Choroid plexus epithelial cell (primary cell): ENCODE measurements at regions not wholly inside any gene's neighbourhood (a gene's known extent, or its start where the extent isn't known, plus 50 kb on each side); places are given as distances from the start of the nearest gene placed in this dataset.
A peak's percentile ranks its signal among the peaks of the same experiment; 100 is the strongest.

Source experiments
- DNase-seq: peaks from one replicate; pipeline ENCODE4 v3.0.0-alpha.2; 2010; ENCODE audit warnings: low read depth
- H3K4me3 ChIP-seq: 2 replicates; pipeline ENCODE4 v1.5.1; 2011; ENCODE audit warnings: low read depth, mild to moderate bottlenecking, control low read depth, low read length, moderate library complexity
- TF ChIP-seq, protein P1 (sequence below): conservative IDR thresholded peaks from 2 replicates; pipeline ENCODE4 v1.5.1; 2011; ENCODE audit warnings: low read depth, mild to moderate bottlenecking, control low read depth, inconsistent platforms, low read length, moderate library complexity

DNA sequence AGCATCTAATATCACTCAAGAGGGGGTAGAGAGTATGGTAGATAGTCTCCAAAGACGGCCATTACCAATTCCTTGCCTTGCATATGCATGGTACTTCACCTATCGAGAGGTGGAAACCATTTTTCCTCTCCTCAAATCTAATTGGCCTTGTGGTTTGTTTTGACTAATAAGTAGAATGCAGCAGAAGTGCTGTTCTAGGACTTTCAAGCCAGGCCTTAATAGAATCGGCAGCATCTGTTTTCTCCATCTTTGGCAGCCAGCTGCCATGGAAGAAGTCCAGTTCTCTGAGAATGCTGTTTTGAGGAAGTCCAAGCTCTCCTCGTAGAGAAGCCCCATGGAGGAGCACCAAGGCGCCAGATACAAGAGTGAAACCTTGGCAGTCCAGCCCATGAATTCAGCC lies 59.1 kb upstream of the RASGRP1 start:
- H3K4me3 ChIP-seq: no peak overlapping the region
- TF ChIP-seq, protein P1, sequence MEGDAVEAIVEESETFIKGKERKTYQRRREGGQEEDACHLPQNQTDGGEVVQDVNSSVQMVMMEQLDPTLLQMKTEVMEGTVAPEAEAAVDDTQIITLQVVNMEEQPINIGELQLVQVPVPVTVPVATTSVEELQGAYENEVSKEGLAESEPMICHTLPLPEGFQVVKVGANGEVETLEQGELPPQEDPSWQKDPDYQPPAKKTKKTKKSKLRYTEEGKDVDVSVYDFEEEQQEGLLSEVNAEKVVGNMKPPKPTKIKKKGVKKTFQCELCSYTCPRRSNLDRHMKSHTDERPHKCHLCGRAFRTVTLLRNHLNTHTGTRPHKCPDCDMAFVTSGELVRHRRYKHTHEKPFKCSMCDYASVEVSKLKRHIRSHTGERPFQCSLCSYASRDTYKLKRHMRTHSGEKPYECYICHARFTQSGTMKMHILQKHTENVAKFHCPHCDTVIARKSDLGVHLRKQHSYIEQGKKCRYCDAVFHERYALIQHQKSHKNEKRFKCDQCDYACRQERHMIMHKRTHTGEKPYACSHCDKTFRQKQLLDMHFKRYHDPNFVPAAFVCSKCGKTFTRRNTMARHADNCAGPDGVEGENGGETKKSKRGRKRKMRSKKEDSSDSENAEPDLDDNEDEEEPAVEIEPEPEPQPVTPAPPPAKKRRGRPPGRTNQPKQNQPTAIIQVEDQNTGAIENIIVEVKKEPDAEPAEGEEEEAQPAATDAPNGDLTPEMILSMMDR: no peak
- no peak for DNase-seq

DNA sequence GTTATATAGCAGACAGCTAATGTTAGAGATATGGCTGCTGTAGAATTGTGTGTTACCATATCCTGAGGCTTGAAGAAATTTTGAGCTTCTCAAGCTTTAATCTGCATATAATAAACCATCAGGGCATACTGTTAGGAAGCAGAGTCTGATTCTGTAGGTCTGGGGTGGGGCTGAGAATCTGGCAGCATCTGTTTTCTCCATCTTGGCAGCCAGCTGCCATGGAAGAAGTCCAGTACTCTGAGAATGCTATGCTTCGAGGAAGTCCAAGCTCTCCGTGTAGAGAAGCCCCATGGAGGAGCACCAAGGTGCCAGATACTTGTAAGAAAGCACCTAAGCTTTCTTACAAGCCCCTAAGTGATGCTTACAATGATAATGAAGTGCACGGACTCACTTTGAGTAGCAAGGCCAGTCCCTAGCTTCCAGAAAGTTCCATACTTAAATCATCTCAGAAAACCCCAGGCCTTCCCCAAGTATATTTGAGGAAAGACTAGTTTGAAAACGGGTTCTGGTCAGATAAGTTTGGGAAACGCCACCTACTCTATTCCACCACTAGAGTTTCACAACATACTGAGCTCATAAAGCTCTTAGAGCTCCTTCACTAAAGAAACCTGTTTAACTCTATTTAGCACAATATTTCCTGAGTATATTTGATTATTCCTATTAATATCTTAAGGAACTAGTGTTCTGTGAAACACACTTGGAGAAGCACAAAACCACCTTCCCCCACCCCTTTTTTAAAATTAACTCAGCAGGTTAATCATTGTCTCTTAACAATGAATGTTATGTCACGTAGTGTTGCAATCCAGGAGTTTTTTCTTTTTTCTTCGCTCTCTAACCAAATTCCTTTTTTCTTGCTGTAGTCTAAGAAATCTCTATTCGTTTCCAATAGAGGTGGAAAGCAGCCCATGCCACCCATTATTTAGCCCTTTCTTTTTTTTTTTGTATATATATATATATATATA lies 59.9 kb upstream of the RASGRP1 start:
- peak; percentile 1 for DNase-seq
- TF ChIP-seq, protein P1: no peak
- H3K4me3 ChIP-seq: no peak overlapping the region

DNA sequence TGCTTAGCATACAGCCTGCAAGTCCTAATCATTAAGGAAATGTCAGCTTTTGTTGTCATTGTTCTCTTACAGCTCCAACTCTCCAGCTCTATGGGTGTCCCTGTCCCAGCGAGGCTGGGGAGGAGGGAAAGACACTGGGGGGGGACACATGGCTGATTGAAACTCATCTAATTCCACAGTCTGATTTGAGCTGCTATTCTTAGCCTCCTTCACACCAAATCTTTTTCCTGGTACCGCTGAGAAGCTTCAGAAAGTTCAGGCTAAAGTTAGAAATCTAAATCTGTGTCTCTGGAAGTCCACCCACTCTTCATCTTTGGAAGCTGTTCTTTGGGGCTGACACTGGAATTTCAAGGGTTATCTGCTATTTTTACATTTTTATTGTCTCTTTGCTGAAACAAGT lies 61.3 kb upstream of the RASGRP1 start:
- no peak overlapping the region for H3K4me3 ChIP-seq
- no peak for DNase-seq
- TF ChIP-seq, protein P1: no peak

DNA sequence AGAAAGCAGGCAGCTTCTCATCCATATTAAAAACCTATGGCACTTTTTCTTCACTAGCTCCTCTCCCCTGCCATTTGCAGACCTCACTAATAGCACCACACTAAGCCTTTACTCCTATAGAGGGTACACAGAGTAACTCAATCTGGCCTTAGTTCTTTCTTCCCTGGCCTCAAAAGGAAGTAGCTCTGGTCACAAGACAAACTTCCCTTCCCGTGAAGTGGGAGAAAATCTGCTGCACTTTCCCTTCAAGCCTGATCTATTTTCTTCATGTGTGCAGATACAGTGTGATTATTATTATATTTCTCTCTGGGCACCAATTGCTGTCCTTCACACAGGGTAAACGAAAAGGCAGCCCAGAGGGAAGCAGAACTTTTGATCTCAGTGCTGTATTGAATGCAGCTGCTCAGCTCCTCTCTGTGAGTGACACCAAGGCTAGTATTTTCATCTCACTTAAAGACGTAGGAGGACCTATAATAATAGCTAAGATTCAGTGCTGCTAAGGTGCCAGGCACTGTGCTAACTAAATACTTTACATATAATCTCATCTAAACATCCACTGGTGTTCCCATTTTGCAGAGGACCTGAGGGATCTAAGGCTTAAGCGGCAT lies 61.9 kb upstream of the RASGRP1 start:
- TF ChIP-seq, protein P1: no peak
- DNase-seq: peak; percentile 2
- no peak overlapping the region for H3K4me3 ChIP-seq

DNA sequence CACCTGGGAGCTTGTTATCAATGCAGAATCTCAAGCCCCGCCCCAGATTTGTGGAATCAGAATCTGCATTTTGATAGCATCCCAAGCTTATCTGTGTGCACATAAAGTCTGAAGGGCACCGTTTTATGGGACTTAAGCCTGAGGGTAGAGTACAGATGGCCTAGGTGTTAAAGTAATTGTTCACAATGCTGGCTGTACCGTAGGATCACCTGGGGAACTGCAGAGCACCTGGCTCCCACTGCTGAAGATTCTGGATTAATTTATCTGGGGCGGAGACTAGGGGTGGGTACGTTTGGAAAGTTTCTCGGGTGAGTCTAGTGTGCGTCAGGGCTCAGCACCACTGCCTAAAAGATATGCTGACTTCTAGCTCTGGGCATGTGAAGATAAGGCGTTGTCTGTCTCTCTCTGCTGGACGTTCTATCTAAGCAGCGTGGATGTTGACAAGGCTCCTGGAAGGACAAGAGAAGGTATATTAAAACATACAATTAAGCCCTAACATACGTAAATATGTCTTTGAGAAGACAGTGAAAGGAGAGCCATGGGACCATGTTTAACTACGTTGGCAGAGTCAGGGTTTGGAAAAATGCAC lies 63.2 kb upstream of the RASGRP1 start:
- no peak overlapping the region for H3K4me3 ChIP-seq
- DNase-seq: no peak
- TF ChIP-seq, protein P1: no peak

DNA sequence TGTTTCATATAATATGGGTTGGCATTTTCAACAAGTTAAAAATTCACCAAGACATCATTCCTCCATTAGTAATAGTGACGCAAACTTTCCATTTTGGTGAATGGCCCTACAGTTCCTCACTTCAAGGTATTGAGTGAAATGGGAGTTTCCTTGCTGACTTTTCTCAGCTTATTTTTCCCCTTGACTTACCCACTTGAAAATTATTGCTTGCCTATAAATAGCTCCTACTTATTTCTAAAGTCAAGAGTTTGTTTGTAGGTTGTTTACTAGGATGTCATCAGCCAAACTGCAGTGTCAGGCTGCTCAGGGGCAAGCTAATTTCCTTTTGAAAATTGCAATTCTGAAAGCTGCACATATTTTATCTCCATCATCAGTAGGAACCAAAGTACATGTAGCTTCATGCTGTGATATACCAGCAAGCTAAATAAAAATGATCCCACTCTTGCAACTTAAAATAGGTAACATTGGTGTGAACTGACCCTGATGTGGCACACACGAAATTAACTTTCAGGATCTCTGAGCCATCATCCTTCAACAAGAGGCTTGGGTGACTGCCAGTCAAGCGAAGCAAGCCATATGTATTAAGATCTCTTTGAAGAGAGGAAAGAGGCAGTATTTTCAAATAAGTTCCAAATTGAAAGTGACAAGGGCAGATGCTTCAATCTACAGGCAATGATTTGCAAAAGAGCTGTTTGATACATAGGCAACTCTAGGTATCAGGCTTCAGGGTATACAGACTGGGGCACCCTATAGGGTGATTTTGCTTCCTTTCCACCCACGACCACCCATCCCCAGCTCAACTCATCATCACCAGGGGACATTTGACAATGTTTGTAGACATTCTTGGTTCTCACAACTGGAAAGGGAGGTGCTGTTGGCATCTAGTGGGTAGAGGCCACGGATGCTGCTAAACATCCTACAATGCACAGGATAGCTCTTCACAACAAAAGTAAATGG lies 66.8 kb upstream of the RASGRP1 start:
- no peak overlapping the region for H3K4me3 ChIP-seq
- TF ChIP-seq, protein P1: no peak
- no peak for DNase-seq
